ENCODE measurements at regions not wholly inside any gene's neighbourhood (a gene's known extent, or its start where the extent isn't known, plus 50 kb on each side); places are given as distances from the start of the nearest gene placed in this dataset.
A peak's percentile ranks its signal among the peaks of the same experiment; 100 is the strongest.

DNA sequence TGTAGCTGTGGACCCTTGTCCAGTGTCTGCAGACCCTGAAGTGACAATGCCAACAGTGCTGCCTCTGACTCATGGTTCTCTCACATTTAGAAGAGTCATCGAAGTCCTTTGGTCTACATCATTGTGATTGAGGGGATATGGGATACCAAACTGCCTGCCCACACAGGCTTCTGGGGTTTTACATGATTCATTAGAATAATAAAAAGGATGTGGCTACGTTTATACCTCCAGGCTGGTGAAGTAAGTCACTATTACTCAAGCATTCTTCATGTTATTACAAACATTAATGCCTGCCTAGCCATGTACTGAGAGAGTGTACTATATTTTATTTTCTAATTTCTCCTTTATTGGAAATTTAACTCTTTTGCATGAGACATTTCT is 365.7 kb downstream of the SPATA31D1 start:
- Histone ChIP-seq H3K79me2 (ENCODE audit: low read depth) (no peaks in the 10 kb centered on the region), H3K27me3 (no peaks in the 10 kb centered on the region), H3K4me3 (no peak overlapping the region), H3F3A (ENCODE audit: low read depth) (no peaks in the 10 kb centered on the region), H3K9me3 (ENCODE audit: low read depth) (no peaks in the 10 kb centered on the region), H3K4me2 (no peak overlapping the region), H3K36me3 (no peaks in the 10 kb centered on the region), H3K4me1 (peaks cover 5% of the 10 kb centered on the region), H4K20me1 (ENCODE audit: low read depth) (no peaks in the 10 kb centered on the region), H2AFZ (replicated peaks) (no peak overlapping the region), H3K9ac (no peak overlapping the region), H3K27ac (no peak overlapping the region)
- no peaks in the 10 kb centered on the region for H3K36me3 Mint-ChIP-seq
- H3K4me1 Mint-ChIP-seq: no peaks in the 10 kb centered on the region
- no peak for DNase-seq (ENCODE audit: low spot score)
- TF ChIP-seq EZH2 (IDR thresholded peaks at IDR 0.05) (no peak), EZH2phosphoT487 (IDR thresholded peaks at IDR 0.05) (no peak)
- TF ChIP-seq, protein P1, sequence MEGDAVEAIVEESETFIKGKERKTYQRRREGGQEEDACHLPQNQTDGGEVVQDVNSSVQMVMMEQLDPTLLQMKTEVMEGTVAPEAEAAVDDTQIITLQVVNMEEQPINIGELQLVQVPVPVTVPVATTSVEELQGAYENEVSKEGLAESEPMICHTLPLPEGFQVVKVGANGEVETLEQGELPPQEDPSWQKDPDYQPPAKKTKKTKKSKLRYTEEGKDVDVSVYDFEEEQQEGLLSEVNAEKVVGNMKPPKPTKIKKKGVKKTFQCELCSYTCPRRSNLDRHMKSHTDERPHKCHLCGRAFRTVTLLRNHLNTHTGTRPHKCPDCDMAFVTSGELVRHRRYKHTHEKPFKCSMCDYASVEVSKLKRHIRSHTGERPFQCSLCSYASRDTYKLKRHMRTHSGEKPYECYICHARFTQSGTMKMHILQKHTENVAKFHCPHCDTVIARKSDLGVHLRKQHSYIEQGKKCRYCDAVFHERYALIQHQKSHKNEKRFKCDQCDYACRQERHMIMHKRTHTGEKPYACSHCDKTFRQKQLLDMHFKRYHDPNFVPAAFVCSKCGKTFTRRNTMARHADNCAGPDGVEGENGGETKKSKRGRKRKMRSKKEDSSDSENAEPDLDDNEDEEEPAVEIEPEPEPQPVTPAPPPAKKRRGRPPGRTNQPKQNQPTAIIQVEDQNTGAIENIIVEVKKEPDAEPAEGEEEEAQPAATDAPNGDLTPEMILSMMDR (IDR thresholded peaks at IDR 0.05): no peak
- no peak overlapping the region for H3K27ac Mint-ChIP-seq
- no peaks in the 10 kb centered on the region for H3K27me3 Mint-ChIP-seq (ENCODE audit: insufficient read depth, low read depth)
- no peaks in the 10 kb centered on the region for H3K9me3 Mint-ChIP-seq
- H3K4me3 Mint-ChIP-seq: no peak overlapping the region

GRCh38 chr9:82356131-82356530 is 367.6 kb downstream of the SPATA31D1 start:
- no peaks in the 10 kb centered on the region for H3K9me3 ChIP-seq (ENCODE audit: low read depth)
- TF ChIP-seq EZH2 (IDR thresholded peaks at IDR 0.05) (no peak), EZH2phosphoT487 (IDR thresholded peaks at IDR 0.05) (no peak)
- TF ChIP-seq, protein P1 (IDR thresholded peaks at IDR 0.05): no peak
- no peak overlapping the region for H3K4me2 ChIP-seq
- Mint-ChIP-seq H3K4me3 (no peak overlapping the region), H3K9me3 (no peaks in the 10 kb centered on the region), H3K4me1 (no peaks in the 10 kb centered on the region), H3K36me3 (no peaks in the 10 kb centered on the region), H3K27me3 (ENCODE audit: insufficient read depth, low read depth) (no peaks in the 10 kb centered on the region), H3K27ac (no peak overlapping the region)
- no peaks in the 10 kb centered on the region for H3K4me1 ChIP-seq
- H3K36me3 ChIP-seq: no peaks in the 10 kb centered on the region
- H3K27me3 ChIP-seq: no peaks in the 10 kb centered on the region
- no peak overlapping the region for H2AFZ ChIP-seq (replicated peaks)
- no peak overlapping the region for H3K4me3 ChIP-seq
- H3K27ac ChIP-seq: no peak overlapping the region
- no peak overlapping the region for H3K9ac ChIP-seq
- H3K79me2 ChIP-seq (ENCODE audit: low read depth): no peaks in the 10 kb centered on the region
- H3F3A ChIP-seq (ENCODE audit: low read depth): no peaks in the 10 kb centered on the region
- no peak for DNase-seq (ENCODE audit: low spot score)
- no peaks in the 10 kb centered on the region for H4K20me1 ChIP-seq (ENCODE audit: low read depth)

GRCh38 chr9:82356871-82357270 is 368.3 kb downstream of the SPATA31D1 start:
- no peak overlapping the region for H2AFZ ChIP-seq (replicated peaks)
- no peaks in the 10 kb centered on the region for H3K4me1 ChIP-seq
- no peaks in the 10 kb centered on the region for H3K36me3 ChIP-seq
- H3K27ac Mint-ChIP-seq: no peak overlapping the region
- H3K27ac ChIP-seq: no peak overlapping the region
- H3K27me3 ChIP-seq: no peaks in the 10 kb centered on the region
- no peak overlapping the region for H3K9ac ChIP-seq
- H3K36me3 Mint-ChIP-seq: no peaks in the 10 kb centered on the region
- no peaks in the 10 kb centered on the region for H3K9me3 Mint-ChIP-seq
- H3K4me1 Mint-ChIP-seq: no peaks in the 10 kb centered on the region
- no peaks in the 10 kb centered on the region for H3K9me3 ChIP-seq (ENCODE audit: low read depth)
- H3K4me3 ChIP-seq: no peak overlapping the region
- no peaks in the 10 kb centered on the region for H4K20me1 ChIP-seq (ENCODE audit: low read depth)
- H3F3A ChIP-seq (ENCODE audit: low read depth): no peaks in the 10 kb centered on the region
- TF ChIP-seq EZH2phosphoT487 (IDR thresholded peaks at IDR 0.05) (no peak), EZH2 (IDR thresholded peaks at IDR 0.05) (no peak)
- TF ChIP-seq, protein P1 (IDR thresholded peaks at IDR 0.05): no peak
- no peaks in the 10 kb centered on the region for H3K79me2 ChIP-seq (ENCODE audit: low read depth)
- no peaks in the 10 kb centered on the region for H3K27me3 Mint-ChIP-seq (ENCODE audit: insufficient read depth, low read depth)
- no peak overlapping the region for H3K4me2 ChIP-seq
- DNase-seq (ENCODE audit: low spot score): no peak
- H3K4me3 Mint-ChIP-seq: no peak overlapping the region

GRCh38 chr9:82363198-82363597 is 374.6 kb downstream of the SPATA31D1 start:
- no peaks in the 10 kb centered on the region for H3K79me2 ChIP-seq (ENCODE audit: low read depth)
- H3K27me3 Mint-ChIP-seq (ENCODE audit: insufficient read depth, low read depth): no peaks in the 10 kb centered on the region
- H3K4me3 ChIP-seq: no peak overlapping the region
- peaks cover 16% of the 10 kb centered on the region for H3K4me1 Mint-ChIP-seq
- H3K27ac Mint-ChIP-seq: peak overlapping the region; percentile 62
- H3K27me3 ChIP-seq: no peaks in the 10 kb centered on the region
- no peaks in the 10 kb centered on the region for H4K20me1 ChIP-seq (ENCODE audit: low read depth)
- H3K36me3 Mint-ChIP-seq: no peaks in the 10 kb centered on the region
- no peak overlapping the region for H3K9ac ChIP-seq
- H3K4me1 ChIP-seq: peaks cover 6% of the 10 kb centered on the region
- no peaks in the 10 kb centered on the region for H3K9me3 ChIP-seq (ENCODE audit: low read depth)
- H3K4me3 Mint-ChIP-seq: no peak overlapping the region
- no peaks in the 10 kb centered on the region for H3F3A ChIP-seq (ENCODE audit: low read depth)
- DNase-seq (ENCODE audit: low spot score): no peak
- H3K27ac ChIP-seq: no peak overlapping the region
- H3K9me3 Mint-ChIP-seq: no peaks in the 10 kb centered on the region
- no peak overlapping the region for H3K4me2 ChIP-seq
- no peak overlapping the region for H2AFZ ChIP-seq (replicated peaks)
- H3K36me3 ChIP-seq: no peaks in the 10 kb centered on the region
- TF ChIP-seq EZH2phosphoT487 (IDR thresholded peaks at IDR 0.05) (no peak), EZH2 (IDR thresholded peaks at IDR 0.05) (no peak)
- TF ChIP-seq, protein P1 (IDR thresholded peaks at IDR 0.05): no peak
